ENCODE measurements at regions not wholly inside any gene's neighbourhood (a gene's known extent, or its start where the extent isn't known, plus 50 kb on each side); places are given as distances from the start of the nearest gene placed in this dataset.
A peak's percentile ranks its signal among the peaks of the same experiment; 100 is the strongest.

DNA sequence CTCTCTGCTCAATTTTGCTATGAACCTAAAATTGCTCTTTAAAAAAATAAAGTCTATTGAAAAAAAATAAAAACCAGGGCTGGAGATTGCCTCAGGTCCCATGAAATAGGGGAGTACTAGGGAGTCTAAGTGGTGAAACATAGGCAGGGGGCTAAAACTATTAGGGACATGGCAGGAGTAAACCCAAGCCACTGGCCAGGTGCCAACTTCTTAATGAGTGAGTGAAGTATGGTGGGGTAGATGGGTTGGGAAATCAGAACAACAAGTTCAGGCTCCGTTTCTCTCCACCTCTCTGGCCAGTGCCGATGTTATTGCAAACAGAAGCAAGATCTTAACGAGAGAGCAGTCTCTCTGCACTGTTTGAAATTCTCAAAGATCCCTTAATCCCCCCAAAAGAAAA is 322.4 kb upstream of the CDH5 start:
- TF ChIP-seq, protein P1, sequence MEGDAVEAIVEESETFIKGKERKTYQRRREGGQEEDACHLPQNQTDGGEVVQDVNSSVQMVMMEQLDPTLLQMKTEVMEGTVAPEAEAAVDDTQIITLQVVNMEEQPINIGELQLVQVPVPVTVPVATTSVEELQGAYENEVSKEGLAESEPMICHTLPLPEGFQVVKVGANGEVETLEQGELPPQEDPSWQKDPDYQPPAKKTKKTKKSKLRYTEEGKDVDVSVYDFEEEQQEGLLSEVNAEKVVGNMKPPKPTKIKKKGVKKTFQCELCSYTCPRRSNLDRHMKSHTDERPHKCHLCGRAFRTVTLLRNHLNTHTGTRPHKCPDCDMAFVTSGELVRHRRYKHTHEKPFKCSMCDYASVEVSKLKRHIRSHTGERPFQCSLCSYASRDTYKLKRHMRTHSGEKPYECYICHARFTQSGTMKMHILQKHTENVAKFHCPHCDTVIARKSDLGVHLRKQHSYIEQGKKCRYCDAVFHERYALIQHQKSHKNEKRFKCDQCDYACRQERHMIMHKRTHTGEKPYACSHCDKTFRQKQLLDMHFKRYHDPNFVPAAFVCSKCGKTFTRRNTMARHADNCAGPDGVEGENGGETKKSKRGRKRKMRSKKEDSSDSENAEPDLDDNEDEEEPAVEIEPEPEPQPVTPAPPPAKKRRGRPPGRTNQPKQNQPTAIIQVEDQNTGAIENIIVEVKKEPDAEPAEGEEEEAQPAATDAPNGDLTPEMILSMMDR (conservative IDR thresholded peaks at IDR 0.05; ENCODE audit: control insufficient read depth, insufficient read depth, low read depth, low read length), result no peak
- H3K4me3 ChIP-seq (ENCODE audit: control insufficient read depth, low read depth, low read length), result no peak overlapping the region
- DNase-seq (ENCODE audit: low read depth), result no peak

DNA sequence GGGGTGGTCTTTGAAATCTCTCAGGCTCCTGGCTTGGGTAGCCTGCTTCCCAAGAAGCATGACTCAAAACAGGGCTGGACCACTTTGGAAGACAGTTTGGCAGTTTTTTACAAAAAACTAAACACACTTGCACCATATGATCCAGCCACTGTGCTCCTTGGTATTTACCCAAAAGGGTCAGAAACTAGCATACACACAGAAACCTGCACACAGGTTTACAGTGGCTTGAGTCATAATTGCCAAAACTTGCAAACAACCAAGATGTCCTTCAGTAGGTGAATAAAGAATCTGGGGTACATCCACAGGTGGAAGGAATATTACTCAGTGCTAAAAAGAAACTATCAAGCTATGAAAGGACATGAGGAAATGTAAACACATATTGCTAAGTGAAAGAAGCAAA is 323.2 kb upstream of the CDH5 start:
- no peak for DNase-seq (ENCODE audit: low read depth)
- TF ChIP-seq, protein P1 (conservative IDR thresholded peaks at IDR 0.05; ENCODE audit: control insufficient read depth, insufficient read depth, low read depth, low read length), result no peak
- H3K4me3 ChIP-seq (ENCODE audit: control insufficient read depth, low read depth, low read length), result no peak overlapping the region

DNA sequence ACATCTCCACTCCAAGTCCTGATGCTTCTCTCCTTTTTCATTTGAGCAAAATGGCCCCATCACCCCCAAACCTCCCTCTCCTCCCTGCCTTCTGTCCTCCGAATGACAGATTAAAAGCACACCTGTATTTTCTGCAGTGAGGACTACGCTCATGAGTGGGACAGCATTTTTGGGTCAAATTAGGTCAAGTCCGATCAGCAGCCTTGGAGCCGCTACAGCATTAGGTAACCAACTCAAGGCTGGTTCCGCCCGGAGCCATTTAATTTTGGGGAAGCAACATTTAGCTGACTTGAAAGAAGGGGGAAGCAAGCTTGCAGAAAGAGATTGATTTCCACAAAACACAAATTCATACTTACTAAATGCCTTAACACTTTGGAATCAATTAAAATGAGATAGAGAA is 324.1 kb upstream of the CDH5 start:
- TF ChIP-seq, protein P1 (conservative IDR thresholded peaks at IDR 0.05; ENCODE audit: control insufficient read depth, insufficient read depth, low read depth, low read length), result no peak
- no peak for DNase-seq (ENCODE audit: low read depth)
- H3K4me3 ChIP-seq (ENCODE audit: control insufficient read depth, low read depth, low read length), result no peak overlapping the region

DNA sequence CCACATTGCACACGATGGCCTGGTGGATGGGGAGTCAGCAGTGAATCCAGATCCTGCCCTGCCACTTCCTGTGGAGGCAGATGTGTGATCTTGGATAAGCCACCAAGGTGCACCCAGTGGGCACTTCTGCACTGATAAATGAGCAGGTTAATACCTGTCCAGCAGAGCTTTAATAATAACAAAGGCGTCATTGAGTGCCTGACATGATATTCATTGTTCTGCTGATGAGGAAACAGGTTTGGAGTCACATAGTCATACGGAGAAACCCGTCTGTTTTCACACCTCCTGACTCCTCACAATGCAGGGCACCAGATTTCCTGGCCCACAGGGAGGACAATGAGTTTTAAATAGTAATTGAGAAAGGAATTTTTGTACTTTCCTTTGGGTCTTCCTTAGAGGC is 324.6 kb upstream of the CDH5 start:
- DNase-seq (ENCODE audit: low read depth), result no peak
- H3K4me3 ChIP-seq (ENCODE audit: control insufficient read depth, low read depth, low read length), result no peak overlapping the region
- TF ChIP-seq, protein P1 (conservative IDR thresholded peaks at IDR 0.05; ENCODE audit: control insufficient read depth, insufficient read depth, low read depth, low read length), result no peak

DNA sequence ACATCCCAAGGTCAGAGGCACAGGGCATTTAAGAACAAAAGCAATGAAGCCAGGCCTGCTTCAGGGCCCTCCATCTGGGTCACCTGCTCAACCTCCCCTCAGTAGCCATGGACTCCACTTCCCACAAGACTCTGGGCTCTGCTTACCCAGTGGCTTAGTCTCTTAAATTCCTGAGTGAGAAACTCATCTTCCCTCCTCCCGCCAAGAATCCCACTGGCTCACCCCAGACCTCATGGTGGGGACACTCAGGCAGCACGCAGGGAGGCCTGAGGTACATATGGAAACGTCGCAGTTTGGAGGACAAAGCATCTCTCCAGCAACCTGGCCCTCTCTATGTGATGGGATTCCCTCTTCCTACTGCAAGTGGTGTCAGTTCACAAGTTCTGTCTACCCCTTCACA is 326.7 kb upstream of the CDH5 start:
- no peak overlapping the region for H3K4me3 ChIP-seq (ENCODE audit: control insufficient read depth, low read depth, low read length)
- DNase-seq (ENCODE audit: low read depth), result no peak
- TF ChIP-seq, protein P1 (conservative IDR thresholded peaks at IDR 0.05; ENCODE audit: control insufficient read depth, insufficient read depth, low read depth, low read length), result no peak

DNA sequence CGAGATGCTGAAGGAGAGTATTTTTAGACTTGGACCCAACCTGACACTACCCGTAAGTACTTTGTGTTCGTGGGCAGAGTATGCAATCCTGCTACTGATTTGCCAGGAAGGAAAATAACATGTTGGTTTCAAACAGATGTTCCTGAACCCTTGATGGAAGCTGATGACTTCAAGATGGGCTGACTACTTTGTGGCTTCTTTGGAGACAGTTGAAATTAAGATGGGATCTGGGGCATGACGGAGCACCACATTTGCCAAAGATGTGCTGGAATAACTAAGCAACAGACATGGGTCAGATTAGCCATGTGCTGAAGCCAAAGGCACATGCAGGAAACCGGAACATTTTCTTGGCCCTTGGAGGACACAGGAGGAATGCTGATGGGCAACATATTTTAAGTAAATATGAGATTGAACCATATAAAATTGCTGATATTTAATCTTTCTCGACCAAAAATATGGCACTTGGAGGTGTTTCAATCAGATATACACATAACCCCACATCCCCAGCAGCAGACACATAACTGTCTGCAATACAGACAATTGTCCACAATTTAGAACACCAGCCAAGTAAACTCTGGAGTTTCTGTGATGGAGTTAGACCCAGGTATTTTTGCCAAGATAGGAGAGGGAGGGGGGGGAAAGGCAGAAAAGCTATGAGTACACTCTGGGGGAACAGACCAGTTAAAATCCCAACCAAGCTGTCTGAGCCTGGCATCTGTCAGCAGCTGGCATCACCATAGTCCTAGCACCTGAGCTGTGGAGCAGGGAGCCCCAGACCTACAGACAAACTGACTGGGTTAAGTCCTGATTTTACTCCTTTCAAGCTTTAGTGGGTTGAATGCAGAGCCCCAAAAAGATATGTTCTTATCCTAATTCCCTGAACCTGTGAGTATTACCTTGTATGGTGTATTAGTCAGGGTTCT is 329.4 kb upstream of the CDH5 start:
- no peak overlapping the region for H3K4me3 ChIP-seq (ENCODE audit: control insufficient read depth, low read depth, low read length)
- peak; percentile 98 for DNase-seq (ENCODE audit: low read depth)
- TF ChIP-seq, protein P1 (conservative IDR thresholded peaks at IDR 0.05; ENCODE audit: control insufficient read depth, insufficient read depth, low read depth, low read length), result no peak

All from fibroblast of mammary gland (primary cell).